H1 (cell line): ENCODE measurements at regions not wholly inside any gene's neighbourhood (a gene's known extent, or its start where the extent isn't known, plus 50 kb on each side); places are given as distances from the start of the nearest gene placed in this dataset.

ENCODE experiments used
- CTCF ChIA-PET: fragments of 300-600 bp; sonication (Branson Sonifier 250); formaldehyde crosslinking; loops from one replicate; lab custom pipeline; 2021; ENCODE audit not compliant: partially characterized antibody; lab: Charles Lee
- POLR2A ChIA-PET: fragments of 300-600 bp; sonication (Branson Sonifier 250); formaldehyde crosslinking; loops from one replicate; lab custom pipeline; 2021; ENCODE audit warnings: inconsistent platforms; ENCODE audit not compliant: partially characterized antibody; lab: Charles Lee
- DNase-seq, 2 experiments: peaks; one replicate each; pipeline versions ENCODE4 v3.0.0 to v3.0.0-alpha.2; 2010 to 2022; ENCODE audit warnings: low spot score in 2 of 2, low read depth in 1 of 2, mixed read lengths in 1 of 2
- FAIRE-seq: peaks from 2 replicates; lab custom pipeline; 2011; peaks lifted over from hg19 to GRCh38; lab: Jason Lieb, UNC
- H2AFZ ChIP-seq: 2 replicates; pipeline ENCODE4 v1.8.1; 2012; ENCODE audit warnings: low read length, inconsistent platforms
- H2AK5ac ChIP-seq: 2 replicates; pipeline ENCODE4 v1.6.1; 2013; ENCODE audit warnings: low read depth, low read length
- H2BK120ac ChIP-seq: replicated peaks from 2 replicates; pipeline ENCODE3; 2013; ENCODE audit warnings: low read depth, low read length, inconsistent platforms
- H2BK12ac ChIP-seq: 2 replicates; pipeline ENCODE4 v1.6.1; 2013; ENCODE audit warnings: low read depth, low read length
- H2BK15ac ChIP-seq: 2 replicates; pipeline ENCODE4 v1.6.1; 2013; ENCODE audit warnings: low read length
- H2BK20ac ChIP-seq: 2 replicates; pipeline ENCODE4 v1.6.1; 2013; ENCODE audit warnings: low read length
- H2BK5ac ChIP-seq: 2 replicates; pipeline ENCODE4 v1.6.1; 2013; ENCODE audit warnings: low read depth, low read length
- H3K14ac ChIP-seq: 2 replicates; pipeline ENCODE4 v1.6.1; 2013; ENCODE audit warnings: inconsistent platforms; ENCODE audit not compliant: insufficient read length
- H3K18ac ChIP-seq: 2 replicates; pipeline ENCODE4 v1.6.1; 2013; ENCODE audit warnings: low read length; ENCODE audit errors: extremely low read depth
- H3K23ac ChIP-seq: 2 replicates; pipeline ENCODE4 v1.6.1; 2013; ENCODE audit warnings: inconsistent platforms; ENCODE audit not compliant: insufficient read length
- H3K23me2 ChIP-seq: 2 replicates; pipeline ENCODE4 v1.6.1; 2013; ENCODE audit warnings: low read depth, low read length
- H3K27ac ChIP-seq: 2 replicates; pipeline ENCODE4 v1.6.1; 2011; ENCODE audit warnings: low read depth, low read length, inconsistent platforms
- H3K27me3 ChIP-seq, 4 experiments: replicated peaks in 1 of 4; 1 replicate in 1 of 4; 2 replicates in 3 of 4; pipeline versions ENCODE4 v1.6.1 to v1.8.1; 2011 to 2013; ENCODE audit warnings: low read length in 3 of 4, mild to moderate bottlenecking in 3 of 4, inconsistent platforms in 2 of 4, mixed read lengths in 2 of 4, moderate library complexity in 1 of 4; ENCODE audit not compliant: control insufficient read depth in 3 of 4, insufficient read depth in 3 of 4; ENCODE audit errors: extremely low read depth in 1 of 4
- H3K36me3 ChIP-seq, 4 experiments: 2 replicates each; pipeline versions ENCODE4 v1.6.1 to v1.8.1; 2011 to 2013; ENCODE audit warnings: mild to moderate bottlenecking in 4 of 4, low read length in 3 of 4, moderate library complexity in 2 of 4, control low read depth in 1 of 4, inconsistent platforms in 1 of 4; ENCODE audit not compliant: insufficient read depth in 4 of 4, control insufficient read depth in 2 of 4
- H3K4ac ChIP-seq: replicated peaks from 2 replicates; pipeline ENCODE3; 2013; ENCODE audit warnings: low read length, low read depth, mixed read lengths, inconsistent platforms; ENCODE audit not compliant: insufficient read length
- H3K4me1 ChIP-seq, 4 experiments: replicated peaks in 1 of 4; 1 replicate in 1 of 4; 2 replicates in 3 of 4; pipeline versions ENCODE4 v1.6.1 to v1.8.1; 2011 to 2013; ENCODE audit warnings: low read length in 3 of 4, inconsistent platforms in 2 of 4, mixed read lengths in 1 of 4; ENCODE audit not compliant: insufficient read depth in 4 of 4, control insufficient read depth in 3 of 4
- H3K4me2 ChIP-seq, 2 experiments: 2 replicates each; pipeline versions ENCODE4 v1.6.1 to v1.8.1; 2011 to 2013; ENCODE audit warnings: low read depth in 2 of 2, low read length in 2 of 2, control low read depth in 1 of 2, inconsistent platforms in 1 of 2, mild to moderate bottlenecking in 1 of 2; ENCODE audit not compliant: insufficient read depth in 1 of 2
- H3K4me3 ChIP-seq, 4 experiments: fragments of 200-600, 300-600 bp in 1 of 4; sonication (generic), shearing (Covaris generic), sonication (Bioruptor Twin) in 1 of 4; 2 replicates each; pipeline versions ENCODE4 v1.5.1 to v1.8.1; 2011 to 2016; ENCODE audit warnings: low read length in 4 of 4, low read depth in 3 of 4, control low read depth in 2 of 4, inconsistent platforms in 2 of 4, mild to moderate bottlenecking in 2 of 4, mixed read lengths in 1 of 4, moderate library complexity in 1 of 4; ENCODE audit not compliant: insufficient read depth in 2 of 4; ENCODE audit errors: extremely low read depth in 1 of 4
- H3K56ac ChIP-seq: replicated peaks from 2 replicates; pipeline ENCODE3; 2013; ENCODE audit warnings: low read depth, mild to moderate bottlenecking, mixed read lengths, low read length, inconsistent platforms; ENCODE audit not compliant: insufficient read length
- H3K79me1 ChIP-seq: 2 replicates; pipeline ENCODE4 v1.6.1; 2013; ENCODE audit warnings: low read depth, low read length, control low read depth
- H3K79me2 ChIP-seq, 2 experiments: 2 replicates each; pipeline versions ENCODE4 v1.6.1 to v1.8.1; 2012 to 2013; ENCODE audit warnings: low read length in 2 of 2, mild to moderate bottlenecking in 2 of 2, inconsistent platforms in 1 of 2; ENCODE audit not compliant: insufficient read depth in 2 of 2, control insufficient read depth in 1 of 2
- H3K9ac ChIP-seq, 4 experiments: replicated peaks in 1 of 4; 1 replicate in 1 of 4; 2 replicates in 3 of 4; pipeline versions ENCODE4 v1.6.1 to v1.8.1; 2011 to 2013; ENCODE audit warnings: low read depth in 3 of 4, low read length in 3 of 4, control low read depth in 2 of 4, mild to moderate bottlenecking in 2 of 4, moderate library complexity in 2 of 4, inconsistent platforms in 1 of 4; ENCODE audit errors: extremely low read depth in 1 of 4
- H3K9me3 ChIP-seq, 2 experiments: 2 replicates each; pipeline versions ENCODE4 v1.6.1 to v1.8.1; 2012 to 2013; ENCODE audit warnings: mild to moderate bottlenecking in 2 of 2, moderate library complexity in 2 of 2, control low read depth in 1 of 2, inconsistent platforms in 1 of 2, low read depth in 1 of 2, low read length in 1 of 2, mixed read lengths in 1 of 2; ENCODE audit not compliant: insufficient read depth in 2 of 2
- H4K20me1 ChIP-seq, 2 experiments: replicated peaks in 1 of 2; 2 replicates each; pipeline versions ENCODE3 to v1.8.1; 2011 to 2013; ENCODE audit warnings: inconsistent platforms in 2 of 2, low read length in 2 of 2, mild to moderate bottlenecking in 1 of 2; ENCODE audit not compliant: insufficient read depth in 2 of 2, control insufficient read depth in 1 of 2
- H4K5ac ChIP-seq: 2 replicates; pipeline ENCODE4 v1.6.1; 2013; ENCODE audit warnings: low read length, low read depth, mixed read lengths, inconsistent platforms; ENCODE audit not compliant: insufficient read length
- H4K8ac ChIP-seq: 2 replicates; pipeline ENCODE4 v1.8.0; 2013; ENCODE audit warnings: mild to moderate bottlenecking, moderate library complexity, low read length, inconsistent platforms; ENCODE audit not compliant: insufficient read depth; ENCODE audit errors: extremely low read depth
- H4K91ac ChIP-seq: replicated peaks from 2 replicates; pipeline ENCODE3; 2013; ENCODE audit warnings: low read length, mixed read lengths, inconsistent platforms; ENCODE audit not compliant: insufficient read length
- BCL11A ChIP-seq, 2 experiments: IDR thresholded peaks; one replicate each; pipeline ENCODE4 v1.6.1; 2011; ENCODE audit warnings: low read depth in 2 of 2, low read length in 2 of 2, mild to moderate bottlenecking in 2 of 2
- CHD1 ChIP-seq: IDR thresholded peaks from 2 replicates; pipeline ENCODE4 v1.6.1; 2012; ENCODE audit warnings: low read depth, low read length, improper control_type of control experiment
- EZH2 ChIP-seq: fragments of 200-600 bp; sonication (generic); IDR thresholded peaks from 2 replicates; pipeline ENCODE4 v1.7.1; 2012; ENCODE audit warnings: low read depth, mild to moderate bottlenecking, moderate library complexity, low read length, inconsistent platforms; ENCODE audit not compliant: severe bottlenecking
- SAP30 ChIP-seq: fragments of 300-600 bp; sonication (generic); IDR thresholded peaks from 2 replicates; pipeline ENCODE4 v1.7.1; 2012; ENCODE audit warnings: low read length, moderate library complexity, mild to moderate bottlenecking, inconsistent platforms; ENCODE audit not compliant: insufficient read depth, insufficient replicate concordance
- TCF12 ChIP-seq: IDR thresholded peaks from 2 replicates; pipeline ENCODE4 v1.6.1; 2011; ENCODE audit warnings: low read depth, mild to moderate bottlenecking, low read length
- TF ChIP-seq, protein P1 (sequence below): IDR thresholded peaks from 2 replicates; pipeline ENCODE4 v1.6.1; 2012; ENCODE audit warnings: inconsistent platforms

DNA sequence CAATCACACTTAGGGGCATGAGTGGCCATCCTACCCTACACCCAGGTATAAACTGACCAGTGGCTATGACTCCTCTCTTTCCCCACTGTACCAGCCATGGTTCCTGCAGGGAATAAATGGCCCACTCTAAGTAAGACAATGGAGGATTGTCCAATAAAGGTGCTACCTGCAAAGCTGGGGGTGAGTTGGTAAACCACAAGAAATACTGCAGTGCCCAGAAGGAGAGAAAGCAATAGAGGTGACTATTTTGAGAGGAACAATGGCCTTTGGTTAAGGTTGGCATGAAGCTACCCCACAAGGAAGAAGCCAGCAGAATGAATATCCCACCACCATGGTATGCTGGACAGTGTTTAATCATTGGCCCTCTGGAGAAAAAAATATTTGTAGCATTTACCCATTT, 233.3 kb upstream of the ECI2 start:
- CTCF ChIA-PET, result interaction anchor here (0.5 to 1.9 kb wide), 2 partner anchors 15 to 917 kb away, joined by 3 to 4 read pairs; no protein-coding TSS in a partner anchor
- POLR2A ChIA-PET, result no interaction called here
- H2BK12ac ChIP-seq, result no peak overlapping the region
- no peak overlapping the region for H3K4me3 ChIP-seq
- H3K23ac ChIP-seq, result no peak overlapping the region
- no peak overlapping the region for H3K9ac ChIP-seq
- no peak overlapping the region for H2BK15ac ChIP-seq
- H2AFZ ChIP-seq, result no peak overlapping the region
- H3K27ac ChIP-seq, result no peak overlapping the region
- H3K4me1 ChIP-seq, result peaks cover 0 to 3% (median 0%) of the 10 kb centered on the region in 4 experiments; a peak in 1 of 7 replicates
- H4K8ac ChIP-seq, result no peak overlapping the region
- no peak overlapping the region for H3K4me2 ChIP-seq
- H3K79me1 ChIP-seq, result no peaks in the 10 kb centered on the region
- no peaks in the 10 kb centered on the region for H3K79me2 ChIP-seq
- H3K56ac ChIP-seq, result no peak overlapping the region
- no peak overlapping the region for H4K91ac ChIP-seq
- H2BK5ac ChIP-seq, result no peak overlapping the region
- H2AK5ac ChIP-seq, result no peak overlapping the region
- peaks cover 2% of the 10 kb centered on the region; the same call in 1 of the 2 replicates for H3K23me2 ChIP-seq
- no peak overlapping the region for H3K14ac ChIP-seq
- no peak overlapping the region for H3K18ac ChIP-seq
- H2BK20ac ChIP-seq, result no peak overlapping the region
- H3K9me3 ChIP-seq, result no peaks in the 10 kb centered on the region
- H3K36me3 ChIP-seq, result no peaks in the 10 kb centered on the region
- H3K27me3 ChIP-seq, result no peaks in the 10 kb centered on the region; a peak in 1 of 7 replicates
- H4K20me1 ChIP-seq, result no peaks in the 10 kb centered on the region
- no peak for DNase-seq
- H4K5ac ChIP-seq, result no peak overlapping the region
- H2BK120ac ChIP-seq, result no peak overlapping the region
- FAIRE-seq, result no peak
- TF ChIP-seq CHD1 (no peak), TCF12 (no peak), EZH2 (no peak), BCL11A (IDR thresholded peaks at IDR 0.05; ENCODE audit: low read depth in 2 of 2, low read length in 2 of 2) (no peak), SAP30 (no peak)
- TF ChIP-seq, protein P1, sequence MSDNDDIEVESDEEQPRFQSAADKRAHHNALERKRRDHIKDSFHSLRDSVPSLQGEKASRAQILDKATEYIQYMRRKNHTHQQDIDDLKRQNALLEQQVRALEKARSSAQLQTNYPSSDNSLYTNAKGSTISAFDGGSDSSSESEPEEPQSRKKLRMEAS, result no peak
- no peak overlapping the region for H3K4ac ChIP-seq
